Upper lobe of left lung (tissue), 6 donors: ENCODE measurements at regions not wholly inside any gene's neighbourhood (a gene's known extent, or its start where the extent isn't known, plus 50 kb on each side); places are given as distances from the start of the nearest gene placed in this dataset.

ENCODE experiments used
- ATAC-seq, 2 donors: fragments of 200-7000 bp; cut with Tn5 transposase; one replicate each; pipeline ENCODE4 v1.9.1; 2022; ENCODE audit warnings: mild to moderate bottlenecking in 2 of 2, moderate library complexity in 2 of 2; ENCODE audit not compliant: low FRiP score in 2 of 2
- DNase-seq, 2 donors: peaks; one replicate each; pipeline ENCODE4 v3.0.0-alpha.2; 2019 to 2020
- H3K27ac ChIP-seq, 4 donors: fragments of 200-600 bp; sonication (generic); one replicate each; pipeline ENCODE4 v1.5.1; 2016 to 2019
- H3K27me3 ChIP-seq, 4 donors: fragments of 200-600 bp; sonication (generic); one replicate each; pipeline ENCODE4 v1.5.1; 2017 to 2019
- H3K36me3 ChIP-seq, 4 donors: fragments of 200-600 bp; sonication (generic); one replicate each; pipeline ENCODE4 v1.5.1; 2016 to 2019
- H3K4me1 ChIP-seq, 4 donors: fragments of 200-600 bp; sonication (generic); one replicate each; pipeline ENCODE4 v1.5.1; 2018 to 2019
- H3K4me3 ChIP-seq, 4 donors: fragments of 200-600 bp; sonication (generic); one replicate each; pipeline ENCODE4 v1.5.1; 2017 to 2019; ENCODE audit warnings: mild to moderate bottlenecking in 2 of 4, moderate library complexity in 1 of 4
- H3K9me3 ChIP-seq, 4 donors: fragments of 200-600 bp; sonication (generic); one replicate each; pipeline ENCODE4 v1.5.1; 2018 to 2019
- CTCF ChIP-seq, 6 experiments: fragments of 450-650 bp in 4 of 6; fragments of 200-600 bp in 2 of 6; sonication (generic) in 2 of 6; IDR thresholded peaks; one replicate each; pipeline ENCODE4 v1.5.1; 2016 to 2019; ENCODE audit warnings: antibody characterized with exemption in 6 of 6
- EP300 ChIP-seq, 4 donors: sonication (generic); formaldehyde crosslinking; IDR thresholded peaks; one replicate each; pipeline ENCODE4 v1.5.1; 2017; ENCODE audit warnings: antibody characterized with exemption in 4 of 4, control low read depth in 2 of 4
- POLR2A ChIP-seq, 4 donors: fragments of 450-650 bp; IDR thresholded peaks; one replicate each; pipeline ENCODE4 v1.5.1; 2016 to 2017; ENCODE audit warnings: antibody characterized with exemption in 4 of 4, mild to moderate bottlenecking in 2 of 4
- POLR2AphosphoS5 ChIP-seq, 2 donors: sonication (generic); formaldehyde crosslinking; IDR thresholded peaks; one replicate each; pipeline ENCODE4 v1.5.1; 2017; ENCODE audit warnings: antibody characterized with exemption in 2 of 2
- WGBS, 2 donors: methylation state at CpG; one replicate each; pipeline ENCODE4 v1.1.5; 2017 to 2018; 5-methylcytosine and 5-hydroxymethylcytosine counted together
- donor health status: DM: no; HTN: no; CAD: no; lungs with moderate emphysema.
- donor health status: DM: no; HTN: yes; CAD: no; lungs with severe emphysema.

- WGBS, 2 donors, result 89 to 91% methylated on average over 12 of the region's 12 CpGs
- no peak overlapping the region for H3K27ac ChIP-seq
- DNase-seq (peak in 1 of 2 donors; percentile 39), ATAC-seq (no peak)
- no peak for TF ChIP-seq CTCF (IDR thresholded peaks at IDR 0.05)
- no peak overlapping the region for H3K4me3 ChIP-seq
- H3K9me3 ChIP-seq, result peaks cover 0 to 11% (median 0%) of the 10 kb centered on the region in 4 donors
- H3K36me3 ChIP-seq, result no peaks in the 10 kb centered on the region
- H3K4me1 ChIP-seq, result no peaks in the 10 kb centered on the region
- no peaks in the 10 kb centered on the region for H3K27me3 ChIP-seq
Observed at GRCh38 chr3:103767635-103768034, 1332.8 kb downstream of the ZPLD1 start.

GRCh38 chr3:103785017-103785416, 1350.2 kb downstream of the ZPLD1 start:
- DNase-seq, result no peak
- no peak for TF ChIP-seq POLR2A (IDR thresholded peaks at IDR 0.05)
- TF ChIP-seq CTCF (IDR thresholded peaks at IDR 0.05), result no peak
- TF ChIP-seq EP300 (IDR thresholded peaks at IDR 0.05), result no peak
- no peak for TF ChIP-seq POLR2AphosphoS5 (IDR thresholded peaks at IDR 0.05)
- H3K27ac ChIP-seq, result no peak overlapping the region
- no peaks in the 10 kb centered on the region for H3K36me3 ChIP-seq
- 84 to 86% methylated on average over 2 of the region's 2 CpGs for WGBS, 2 donors
- no peak overlapping the region for H3K4me3 ChIP-seq
- H3K9me3 ChIP-seq, result no peaks in the 10 kb centered on the region
- no peaks in the 10 kb centered on the region for H3K27me3 ChIP-seq
- no peak for ATAC-seq
- H3K4me1 ChIP-seq, result no peaks in the 10 kb centered on the region

- Histone ChIP-seq H3K9me3 (no peaks in the 10 kb centered on the region), H3K4me3 (no peak overlapping the region), H3K36me3 (no peaks in the 10 kb centered on the region), H3K27ac (no peak overlapping the region), H3K4me1 (no peaks in the 10 kb centered on the region), H3K27me3 (no peaks in the 10 kb centered on the region)
- TF ChIP-seq POLR2A (IDR thresholded peaks at IDR 0.05) (no peak), CTCF (IDR thresholded peaks at IDR 0.05) (no peak), POLR2AphosphoS5 (IDR thresholded peaks at IDR 0.05) (no peak), EP300 (IDR thresholded peaks at IDR 0.05) (no peak)
- ATAC-seq (no peak), DNase-seq (no peak)
- whole genome bisulfite sequencing, 2 donors, result 72 to 94% methylated on average over 1 of the region's 1 CpG
Observed at GRCh38 chr3:103785537-103785936, 1350.7 kb downstream of the ZPLD1 start.

GRCh38 chr3:103786296-103786695, 1351.5 kb downstream of the ZPLD1 start:
- Histone ChIP-seq H3K4me3 (no peak overlapping the region), H3K9me3 (no peaks in the 10 kb centered on the region), H3K36me3 (no peaks in the 10 kb centered on the region), H3K4me1 (no peaks in the 10 kb centered on the region), H3K27ac (no peak overlapping the region), H3K27me3 (no peaks in the 10 kb centered on the region)
- TF ChIP-seq POLR2A (IDR thresholded peaks at IDR 0.05) (no peak), POLR2AphosphoS5 (IDR thresholded peaks at IDR 0.05) (no peak), EP300 (IDR thresholded peaks at IDR 0.05) (no peak), CTCF (IDR thresholded peaks at IDR 0.05) (no peak)
- ATAC-seq, result no peak
- no peak for DNase-seq
- WGBS, 2 donors, result 35 to 44% methylated on average over 3 to 4 of the region's 4 CpGs

GRCh38 chr3:103787164-103787871, 1352.5 kb downstream of the ZPLD1 start:
- Histone ChIP-seq H3K4me1 (no peaks in the 10 kb centered on the region), H3K27ac (no peak overlapping the region), H3K4me3 (no peak overlapping the region), H3K27me3 (no peaks in the 10 kb centered on the region), H3K36me3 (no peaks in the 10 kb centered on the region), H3K9me3 (no peaks in the 10 kb centered on the region)
- ATAC-seq (no peak), DNase-seq (no peak)
- 70 to 82% methylated on average over 3 of the region's 3 CpGs for WGBS, 2 donors
- TF ChIP-seq POLR2AphosphoS5 (IDR thresholded peaks at IDR 0.05), result no peak
- TF ChIP-seq EP300 (IDR thresholded peaks at IDR 0.05), result no peak
- no peak for TF ChIP-seq CTCF (IDR thresholded peaks at IDR 0.05)
- no peak for TF ChIP-seq POLR2A (IDR thresholded peaks at IDR 0.05)
